EH (cell line): ENCODE measurements at regions not wholly inside any gene's neighbourhood (a gene's known extent, or its start where the extent isn't known, plus 50 kb on each side); places are given as distances from the start of the nearest gene placed in this dataset.

Experiments used
- DNase-seq: peaks from one replicate; pipeline ENCODE4 v3.0.0-alpha.2; 2015; ENCODE audit warnings: low read depth

DNA sequence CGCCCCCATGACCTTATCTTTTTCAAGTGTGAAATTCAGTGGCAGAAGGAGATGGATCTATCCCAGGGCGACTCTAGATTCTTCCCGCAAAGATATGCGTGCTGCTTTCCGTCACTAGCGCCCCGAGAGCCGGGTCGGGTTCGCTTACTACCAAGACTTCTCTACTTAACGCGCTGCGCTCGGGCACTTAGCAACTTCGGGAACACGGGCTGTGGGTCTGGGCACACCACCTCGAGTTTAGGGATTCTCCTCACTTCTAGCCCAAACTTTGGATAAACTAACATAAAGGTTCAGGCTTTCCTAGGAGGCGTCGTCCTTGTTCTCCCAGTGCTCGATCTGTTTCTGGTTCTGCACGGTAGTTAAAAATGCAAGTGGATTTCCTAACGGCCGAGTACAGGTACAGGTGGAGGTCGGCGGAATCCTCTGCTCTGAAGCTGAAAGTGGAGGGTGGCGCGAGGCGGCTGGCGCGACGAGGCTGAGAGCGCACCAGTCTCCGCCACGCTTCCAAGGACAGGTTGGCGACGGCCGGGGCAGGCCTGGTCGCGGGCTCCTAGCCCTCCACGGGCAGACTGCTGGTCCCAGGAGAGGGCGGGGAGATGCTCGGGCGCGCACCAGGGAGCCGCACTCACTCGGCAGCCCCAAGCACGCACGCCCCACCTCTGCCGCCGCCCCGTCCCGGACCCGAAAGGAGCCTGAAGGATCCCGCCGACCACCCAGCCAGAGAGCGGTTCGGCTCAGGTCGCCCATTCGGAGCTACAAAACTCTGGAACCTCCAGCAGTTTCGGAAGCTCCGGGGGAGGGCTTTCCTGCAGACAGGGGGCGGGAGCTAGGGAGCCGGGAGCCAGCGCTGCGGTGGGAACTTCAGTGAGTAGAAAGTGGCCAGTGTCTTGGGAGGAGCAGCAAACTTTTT, 100.8 kb upstream of the TENM3 start:
- peak; percentile 70 for DNase-seq

DNA sequence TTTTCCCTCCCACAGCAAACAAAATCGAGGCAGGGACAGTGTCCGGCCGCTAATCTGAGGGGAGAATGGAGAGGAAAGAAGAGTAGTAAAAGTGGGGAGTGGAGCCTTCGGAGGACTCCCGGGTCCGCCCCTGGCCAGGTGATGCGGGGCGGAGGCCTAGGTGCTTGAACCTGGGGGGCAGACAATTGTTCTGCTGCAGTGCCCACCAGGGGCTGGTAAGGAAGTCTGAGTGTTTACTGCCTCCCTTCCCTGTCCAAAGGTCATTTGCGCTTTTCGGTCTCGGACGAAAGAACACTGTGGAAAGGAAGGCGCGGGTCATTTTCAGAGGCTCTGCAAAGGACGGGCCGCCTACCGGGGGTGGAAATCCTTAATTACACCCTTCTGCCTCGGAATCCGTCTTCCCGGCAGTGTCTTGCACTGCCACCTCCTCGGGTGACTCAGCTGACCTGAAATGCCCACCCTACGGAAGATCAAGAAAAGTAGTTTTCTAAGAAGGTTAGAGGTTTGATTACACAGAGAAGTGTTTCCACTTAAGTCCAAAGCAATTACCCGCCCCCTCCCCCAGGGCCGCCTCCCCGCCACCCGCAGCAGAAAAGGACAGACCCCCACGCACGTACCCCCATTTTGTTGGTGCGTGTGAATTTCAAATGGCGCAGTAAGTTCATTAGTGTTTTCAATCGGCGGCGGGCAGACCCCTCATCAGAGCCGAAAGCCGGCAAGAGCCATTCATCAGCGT, 99.9 kb upstream of the TENM3 start:
- DNase-seq: peak; percentile 59

GRCh38 chr4:182143822-182144625, 99.2 kb upstream of the TENM3 start:
- DNase-seq: peak; percentile 81

- peak; percentile 38 for DNase-seq
These were observed 98.4 kb upstream of the TENM3 start for GRCh38 chr4:182144626-182145333.

GRCh38 chr4:182145334-182145905, 97.8 kb upstream of the TENM3 start:
- no peak for DNase-seq

- DNase-seq: no peak
These were observed 95.8 kb upstream of the TENM3 start for GRCh38 chr4:182147391-182147790.

GRCh38 chr4:182150645-182151044, 92.6 kb upstream of the TENM3 start:
- no peak for DNase-seq

- no peak for DNase-seq
These were observed 87.4 kb upstream of the TENM3 start for GRCh38 chr4:182155806-182156205.

DNA sequence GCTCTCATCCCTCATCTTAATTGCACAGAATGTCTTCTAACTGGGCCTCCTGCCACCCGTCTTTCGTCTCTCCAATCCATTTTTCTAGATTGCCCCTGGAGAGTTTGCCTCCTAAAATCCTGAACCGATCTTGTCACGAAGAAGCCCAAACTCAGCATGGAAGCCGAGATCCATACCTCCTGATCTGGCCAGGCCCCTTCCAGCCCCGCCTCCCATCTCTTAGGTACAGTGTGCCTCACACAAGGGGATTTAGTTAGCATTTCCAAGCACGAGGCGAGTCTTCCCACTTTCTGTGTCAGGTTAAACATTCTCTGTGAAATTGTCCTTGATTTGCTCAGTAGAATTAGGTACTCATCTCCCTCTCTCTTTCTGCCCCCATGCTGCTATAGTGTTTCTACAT, 80.0 kb upstream of the TENM3 start:
- DNase-seq: no peak

- DNase-seq: no peak
These were observed 73.6 kb upstream of the TENM3 start for GRCh38 chr4:182169572-182169971.

- no peak for DNase-seq
These were observed 73.2 kb upstream of the TENM3 start for GRCh38 chr4:182169987-182170386.

- no peak for DNase-seq
These were observed 72.7 kb upstream of the TENM3 start for GRCh38 chr4:182170417-182170935.

DNA sequence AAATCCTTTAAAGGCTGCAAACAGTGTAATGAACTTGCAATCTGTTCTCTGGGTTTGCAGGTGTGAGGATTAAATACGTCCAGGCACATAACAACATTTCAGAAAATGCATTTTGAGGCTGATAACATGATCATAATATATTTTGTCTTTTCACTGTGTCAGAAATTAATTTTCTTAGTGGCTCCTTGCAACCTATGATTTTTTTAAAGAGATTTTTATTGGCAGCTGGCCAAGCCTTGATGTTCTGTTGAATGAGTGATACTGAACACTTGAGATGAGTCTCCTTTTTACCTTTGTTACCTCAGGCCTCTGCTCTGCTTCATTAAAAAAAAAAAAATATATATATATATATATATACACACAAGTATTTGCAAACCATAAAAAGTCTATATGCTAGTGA, 68.2 kb upstream of the TENM3 start:
- no peak for DNase-seq

GRCh38 chr4:182175788-182176519, 67.2 kb upstream of the TENM3 start:
- no peak for DNase-seq

DNA sequence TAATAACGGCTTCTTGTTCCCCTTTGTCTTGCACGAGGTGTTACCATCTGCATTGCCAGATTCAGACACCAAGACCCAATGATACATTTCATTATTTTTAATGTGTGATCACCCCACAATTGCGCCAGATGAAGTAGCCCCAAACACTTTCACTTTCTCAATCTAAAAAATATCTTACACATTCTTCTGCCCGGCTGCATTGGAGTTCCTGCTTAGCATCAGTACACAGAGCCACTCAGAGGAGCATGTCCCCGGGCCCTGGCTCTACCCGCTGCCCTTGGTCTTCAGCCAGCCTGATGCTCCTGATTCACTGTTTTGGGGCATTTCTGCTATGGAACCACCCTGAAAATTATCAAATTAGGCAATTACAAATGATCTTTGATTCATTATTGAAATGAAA, 66.0 kb upstream of the TENM3 start:
- DNase-seq: peak; percentile 7

DNA sequence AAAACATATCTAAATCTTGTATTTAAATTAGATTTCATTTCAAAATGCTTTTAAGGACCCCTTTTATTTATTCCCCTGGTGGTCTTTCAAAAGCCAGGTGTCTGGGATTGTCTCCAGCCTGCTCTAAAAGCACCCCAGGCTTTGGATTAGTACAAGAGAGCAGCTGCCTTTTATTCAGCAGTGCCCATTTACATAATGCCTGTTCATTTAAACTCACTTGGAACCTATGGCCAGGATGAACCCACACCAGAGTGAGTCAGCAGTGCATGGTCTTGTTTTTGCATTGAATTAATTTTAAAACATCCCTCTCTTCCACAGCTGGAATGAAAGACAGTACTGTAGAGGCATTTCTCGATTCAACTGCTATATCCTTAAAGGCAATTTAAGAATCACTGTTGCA, 64.1 kb upstream of the TENM3 start:
- peak; percentile 47 for DNase-seq

- no peak for DNase-seq
These were observed 63.5 kb upstream of the TENM3 start for GRCh38 chr4:182179751-182180150.

- peak; percentile 17 for DNase-seq
These were observed 57.7 kb upstream of the TENM3 start for GRCh38 chr4:182185491-182185890.

GRCh38 chr4:182187674-182188073, 55.5 kb upstream of the TENM3 start:
- DNase-seq: no peak

DNA sequence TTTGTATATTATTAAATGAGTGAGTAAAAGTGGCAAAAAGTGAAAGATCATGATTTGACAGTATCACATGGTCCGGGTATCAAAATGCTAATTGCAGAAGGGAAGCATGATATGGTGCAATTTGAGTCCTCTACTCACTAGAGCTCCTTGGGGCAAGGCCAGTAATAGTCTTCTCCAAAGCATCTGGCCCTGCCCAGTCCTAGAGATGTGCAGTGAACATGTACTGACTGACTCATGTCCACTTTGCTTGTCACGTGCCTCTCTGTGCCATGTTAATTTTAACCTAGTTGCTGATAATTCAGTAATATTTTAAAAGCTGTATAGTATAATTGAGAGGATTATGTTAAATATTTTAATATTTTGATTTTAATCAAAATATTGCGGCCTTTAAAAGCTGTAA, 54.6 kb upstream of the TENM3 start:
- peak; percentile 70 for DNase-seq
